ENCODE measurements at regions not wholly inside any gene's neighbourhood (a gene's known extent, or its start where the extent isn't known, plus 50 kb on each side); places are given as distances from the start of the nearest gene placed in this dataset.

GRCh38 chr16:6804461-6804860 is 528.2 kb upstream of the RBFOX1 start:
- TF ChIP-seq POLR2A (IDR thresholded peaks at IDR 0.05), result no peak
- no peak for TF ChIP-seq CTCF (IDR thresholded peaks at IDR 0.05 in 4 of 5, conservative IDR thresholded peaks at IDR 0.05 in 1 of 5)
